B cell (primary cell): ENCODE measurements at regions not wholly inside any gene's neighbourhood (a gene's known extent, or its start where the extent isn't known, plus 50 kb on each side); places are given as distances from the start of the nearest gene placed in this dataset.

Experiments used
- ATAC-seq: fragments of 200-7000 bp; cut with Tn5 transposase; one replicate; pipeline ENCODE4 v1.10.0; 2021; ENCODE audit warnings: low read depth, mild to moderate bottlenecking, moderate number of reproducible peaks, moderate library complexity
- CTCF ChIA-PET: fragments of 350-600 bp; sonication (Branson Sonifier 250); formaldehyde crosslinking; loops from one replicate; lab custom pipeline; 2021; ENCODE audit warnings: antibody characterized with exemption, inconsistent platforms; lab: Charles Lee
- POLR2A ChIA-PET: fragments of 350-600 bp; sonication (Branson Sonifier 250); formaldehyde crosslinking; loops from one replicate; lab custom pipeline; 2021; ENCODE audit warnings: antibody characterized with exemption; lab: Charles Lee
- DNase-seq: peaks from one replicate; pipeline ENCODE4 v3.0.0; 2013
- H2AFZ ChIP-seq: 2 replicates; pipeline ENCODE4 v1.6.1; 2012; ENCODE audit warnings: mild to moderate bottlenecking, low read depth, low read length; ENCODE audit not compliant: insufficient read depth, poor library complexity, severe bottlenecking
- H3K27ac ChIP-seq, 2 donors: 1 replicate in 1 of 2; 2 replicates in 1 of 2; pipeline ENCODE4 v1.5.1; 2012 to 2013; ENCODE audit warnings: low read length in 2 of 2, mild to moderate bottlenecking in 2 of 2, moderate library complexity in 1 of 2
- H3K27me3 ChIP-seq, 4 experiments: fragments of 200-600 bp in 1 of 4; sonication (generic) in 1 of 4; replicated peaks in 1 of 4; 1 replicate in 2 of 4; 2 replicates in 2 of 4; pipeline versions ENCODE4 v1.6.1 to v1.7.0; 2013 to 2016; ENCODE audit warnings: low read length in 3 of 4, mild to moderate bottlenecking in 2 of 4, mixed read lengths in 1 of 4, moderate library complexity in 1 of 4; ENCODE audit not compliant: insufficient read depth in 4 of 4, control insufficient read depth in 3 of 4; ENCODE audit errors: control extremely low read depth in 1 of 4
- H3K36me3 ChIP-seq, 2 experiments: replicated peaks in 1 of 2; 1 replicate in 1 of 2; 2 replicates in 1 of 2; pipeline versions ENCODE4 v1.6.1 to v1.7.1; 2013; ENCODE audit warnings: low read length in 1 of 2; ENCODE audit not compliant: insufficient read depth in 2 of 2, control insufficient read depth in 1 of 2; ENCODE audit errors: control extremely low read depth in 1 of 2, extremely low read depth in 1 of 2
- H3K4me1 ChIP-seq, 2 donors: fragments of 200-600 bp in 1 of 2; sonication (generic) in 1 of 2; 1 replicate in 1 of 2; 2 replicates in 1 of 2; pipeline versions ENCODE4 v1.5.1 to v1.6.1; 2013 to 2017; ENCODE audit warnings: low read length in 2 of 2; ENCODE audit not compliant: control insufficient read depth in 2 of 2, insufficient read depth in 2 of 2
- H3K4me2 ChIP-seq: replicated peaks from 2 replicates; pipeline ENCODE3; 2012; ENCODE audit warnings: mild to moderate bottlenecking, low read depth, low read length; ENCODE audit not compliant: poor library complexity, severe bottlenecking
- H3K4me3 ChIP-seq, 5 experiments: fragments of 200-600 bp in 1 of 5; sonication (generic) in 1 of 5; 1 replicate in 3 of 5; 2 replicates in 2 of 5; pipeline versions ENCODE4 v1.5.1 to v1.7.0; 2011 to 2016; ENCODE audit warnings: low read length in 4 of 5, mild to moderate bottlenecking in 4 of 5, low read depth in 2 of 5, control low read depth in 1 of 5, moderate library complexity in 1 of 5; ENCODE audit not compliant: insufficient read depth in 1 of 5; ENCODE audit errors: control extremely low read depth in 1 of 5, extremely low read depth in 1 of 5
- H3K79me2 ChIP-seq: fragments of 200-600 bp; sonication (generic); one replicate; pipeline ENCODE4 v1.6.0; 2016; ENCODE audit warnings: low read length; ENCODE audit not compliant: control insufficient read depth, insufficient read depth
- H3K9ac ChIP-seq: fragments of 200-600 bp; sonication (generic); 2 replicates; pipeline ENCODE4 v1.6.1; 2017; ENCODE audit warnings: mild to moderate bottlenecking, low read length, moderate library complexity
- H3K9me3 ChIP-seq, 3 donors: one replicate each; pipeline versions ENCODE4 v1.6.1 to v1.7.1; 2013; ENCODE audit warnings: low read length in 2 of 3; ENCODE audit not compliant: control insufficient read depth in 2 of 3, insufficient read depth in 1 of 3; ENCODE audit errors: control extremely low read depth in 1 of 3
- H4K20me1 ChIP-seq: 2 replicates; pipeline ENCODE4 v1.6.0; 2012; ENCODE audit warnings: mild to moderate bottlenecking, low read length; ENCODE audit not compliant: insufficient read depth, control insufficient read depth, poor library complexity, severe bottlenecking
- H3K27ac Mint-ChIP-seq: one replicate; pipeline ENCODE4 v1.8.0; 2021; ENCODE audit warnings: mixed read lengths
- H3K27me3 Mint-ChIP-seq: one replicate; pipeline ENCODE4 v1.8.0; 2021; ENCODE audit warnings: mixed read lengths
- H3K4me1 Mint-ChIP-seq: one replicate; pipeline ENCODE4 v1.8.0; 2021; ENCODE audit warnings: mixed read lengths
- H3K4me3 Mint-ChIP-seq: one replicate; pipeline ENCODE4 v1.8.0; 2021; ENCODE audit warnings: mixed read lengths
- H3K9me3 Mint-ChIP-seq: one replicate; pipeline ENCODE4 v1.8.0; 2022; ENCODE audit warnings: mixed read lengths; ENCODE audit not compliant: insufficient read depth
- EZH2 ChIP-seq: IDR thresholded peaks from 2 replicates; pipeline ENCODE4 v1.6.1; 2012; ENCODE audit warnings: borderline replicate concordance, low read depth, mild to moderate bottlenecking, moderate library complexity, low read length; ENCODE audit not compliant: insufficient read depth, poor library complexity, severe bottlenecking
- WGBS: methylation state at CpG from one replicate; pipeline ENCODE4 v1.1.5; 2013; ENCODE audit warnings: missing lambda C conversion rate; ENCODE audit not compliant: insufficient coverage; 5-methylcytosine and 5-hydroxymethylcytosine counted together
- intact Hi-C: fragments of 100-400 bp; cut with micrococcal nuclease; formaldehyde crosslinking; loops from one replicate; pipeline ENCODE4 v1.10.0; 2022
- TF ChIP-seq, protein P1 (sequence below): fragments of 200-600 bp; IDR thresholded peaks from one replicate; pipeline ENCODE4 v1.8.0; 2022; ENCODE audit warnings: antibody characterized with exemption, mild to moderate bottlenecking

DNA sequence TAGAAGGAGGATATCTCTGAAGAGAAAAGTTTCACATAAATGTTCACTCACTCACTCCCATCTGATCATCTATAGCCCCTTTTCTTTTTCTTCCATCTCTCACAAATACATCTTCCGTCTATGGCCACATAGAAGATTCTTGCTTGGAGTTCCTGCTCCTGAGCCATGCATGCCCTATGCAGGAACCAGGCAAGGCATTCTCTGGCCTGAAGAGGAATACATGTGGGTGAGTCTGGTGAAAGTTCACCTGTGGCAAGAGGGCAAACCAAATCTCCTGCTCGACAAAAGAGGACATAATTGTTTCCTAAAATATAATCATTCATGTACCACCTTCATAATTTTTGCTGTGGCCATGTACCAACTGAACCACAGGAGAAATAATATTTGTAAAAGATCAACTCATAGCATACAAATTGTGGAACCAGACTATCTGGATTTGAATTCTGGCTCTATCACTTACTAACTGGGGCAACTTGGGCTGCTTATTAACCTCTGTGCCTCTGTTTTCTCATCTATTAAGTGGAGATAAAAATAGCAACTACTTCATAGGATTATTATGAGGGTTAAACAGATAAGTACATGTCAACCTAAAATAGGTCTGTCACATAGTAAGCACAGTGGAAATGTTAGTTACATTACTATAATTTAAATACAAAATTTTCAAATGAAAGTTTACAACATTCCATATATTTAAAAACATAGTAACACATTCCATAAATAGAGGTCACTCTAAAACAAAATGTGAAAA, 121.2 kb upstream of the NFIB start:
- Histone ChIP-seq H3K27me3 (peaks cover 0 to 9% (median 4%) of the 10 kb centered on the region in 4 experiments), H3K27ac (no peak overlapping the region), H3K4me1 (no peaks in the 10 kb centered on the region), H3K36me3 (no peaks in the 10 kb centered on the region), H3K4me3 (no peak overlapping the region), H3K9ac (no peak overlapping the region), H3K4me2 (no peak overlapping the region), H3K9me3 (peaks cover 0 to 5% (median 0%) of the 10 kb centered on the region in 3 donors), H4K20me1 (no peaks in the 10 kb centered on the region), H3K79me2 (no peaks in the 10 kb centered on the region), H2AFZ (no peak overlapping the region)
- POLR2A ChIA-PET, result no interaction called here
- intact Hi-C loops, result no loop called here
- no CpG with 5 or more reads among the region's 2 CpGs for WGBS
- no peak for DNase-seq
- Mint-ChIP-seq H3K27me3 (peaks cover 26% of the 10 kb centered on the region), H3K4me3 (no peak overlapping the region), H3K27ac (no peak overlapping the region), H3K9me3 (no peaks in the 10 kb centered on the region), H3K4me1 (no peaks in the 10 kb centered on the region)
- CTCF ChIA-PET, result interaction anchor here (1.2 kb wide), 1 partner anchor 8 kb away, joined by 3 read pairs; no protein-coding TSS in a partner anchor
- ATAC-seq, result no peak
- TF ChIP-seq, protein P1, sequence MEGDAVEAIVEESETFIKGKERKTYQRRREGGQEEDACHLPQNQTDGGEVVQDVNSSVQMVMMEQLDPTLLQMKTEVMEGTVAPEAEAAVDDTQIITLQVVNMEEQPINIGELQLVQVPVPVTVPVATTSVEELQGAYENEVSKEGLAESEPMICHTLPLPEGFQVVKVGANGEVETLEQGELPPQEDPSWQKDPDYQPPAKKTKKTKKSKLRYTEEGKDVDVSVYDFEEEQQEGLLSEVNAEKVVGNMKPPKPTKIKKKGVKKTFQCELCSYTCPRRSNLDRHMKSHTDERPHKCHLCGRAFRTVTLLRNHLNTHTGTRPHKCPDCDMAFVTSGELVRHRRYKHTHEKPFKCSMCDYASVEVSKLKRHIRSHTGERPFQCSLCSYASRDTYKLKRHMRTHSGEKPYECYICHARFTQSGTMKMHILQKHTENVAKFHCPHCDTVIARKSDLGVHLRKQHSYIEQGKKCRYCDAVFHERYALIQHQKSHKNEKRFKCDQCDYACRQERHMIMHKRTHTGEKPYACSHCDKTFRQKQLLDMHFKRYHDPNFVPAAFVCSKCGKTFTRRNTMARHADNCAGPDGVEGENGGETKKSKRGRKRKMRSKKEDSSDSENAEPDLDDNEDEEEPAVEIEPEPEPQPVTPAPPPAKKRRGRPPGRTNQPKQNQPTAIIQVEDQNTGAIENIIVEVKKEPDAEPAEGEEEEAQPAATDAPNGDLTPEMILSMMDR, result no peak
- TF ChIP-seq EZH2, result no peak

DNA sequence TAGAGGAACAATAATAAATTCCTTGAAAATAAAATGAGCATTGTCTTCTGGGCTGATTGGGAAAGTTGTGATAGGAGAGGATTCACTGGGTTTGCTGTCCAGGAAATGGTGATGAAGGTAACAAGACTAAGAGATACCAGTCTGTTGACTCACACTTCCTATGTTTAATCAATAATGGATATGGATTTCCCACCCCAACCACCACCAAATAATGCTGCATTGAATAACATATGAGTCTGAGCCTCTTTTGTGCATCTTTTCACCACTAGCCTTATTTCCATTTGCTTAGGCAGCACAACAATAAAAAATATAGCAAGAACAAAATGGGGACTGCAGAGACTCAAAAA, 120.2 kb upstream of the NFIB start:
- Histone ChIP-seq H3K79me2 (no peaks in the 10 kb centered on the region), H3K4me3 (no peak overlapping the region), H3K9ac (no peak overlapping the region), H2AFZ (no peak overlapping the region), H3K4me1 (no peaks in the 10 kb centered on the region), H3K27ac (no peak overlapping the region), H3K36me3 (no peaks in the 10 kb centered on the region), H3K9me3 (peaks cover 0 to 5% (median 0%) of the 10 kb centered on the region in 3 donors), H3K27me3 (peaks cover 0 to 9% (median 4%) of the 10 kb centered on the region in 4 experiments), H4K20me1 (no peaks in the 10 kb centered on the region), H3K4me2 (no peak overlapping the region)
- no peak for DNase-seq
- Mint-ChIP-seq H3K4me1 (no peaks in the 10 kb centered on the region), H3K27ac (no peak overlapping the region), H3K4me3 (no peak overlapping the region), H3K27me3 (peaks cover 28% of the 10 kb centered on the region), H3K9me3 (no peaks in the 10 kb centered on the region)
- CTCF ChIA-PET, result no interaction called here
- TF ChIP-seq EZH2, result no peak
- TF ChIP-seq, protein P1, result no peak
- no peak for ATAC-seq
- intact Hi-C loops, result no loop called here
- POLR2A ChIA-PET, result no interaction called here
